ENCODE measurements at regions not wholly inside any gene's neighbourhood (a gene's known extent, or its start where the extent isn't known, plus 50 kb on each side); places are given as distances from the start of the nearest gene placed in this dataset.
"Not testable (repeated sequence)": the region's sequence is repeated elsewhere in the genome, so short reads cannot be mapped to it uniquely, and the experiment has no call there.

- TF ChIP-seq CTCF (IDR thresholded peaks at IDR 0.05) = no peak
- no peak overlapping the region for H3K9ac ChIP-seq (ENCODE audit: low read depth in 2 of 2, low read length in 2 of 2)
- H3K4me3 ChIP-seq = no peak overlapping the region
- intact Hi-C loops (cut with DNase I) = no loop called here
- no peak for DNase-seq
- H3K9me3 ChIP-seq = no peaks in the 10 kb centered on the region
- H3K36me3 ChIP-seq = no peaks in the 10 kb centered on the region
- H3K4me1 ChIP-seq = no peaks in the 10 kb centered on the region
- H3K27me3 ChIP-seq = no peaks in the 10 kb centered on the region
- no peak overlapping the region for H3K27ac ChIP-seq
These were observed 185.0 kb upstream of the GPRIN3 start for GRCh38 chr4:89492581-89493071.

DNA sequence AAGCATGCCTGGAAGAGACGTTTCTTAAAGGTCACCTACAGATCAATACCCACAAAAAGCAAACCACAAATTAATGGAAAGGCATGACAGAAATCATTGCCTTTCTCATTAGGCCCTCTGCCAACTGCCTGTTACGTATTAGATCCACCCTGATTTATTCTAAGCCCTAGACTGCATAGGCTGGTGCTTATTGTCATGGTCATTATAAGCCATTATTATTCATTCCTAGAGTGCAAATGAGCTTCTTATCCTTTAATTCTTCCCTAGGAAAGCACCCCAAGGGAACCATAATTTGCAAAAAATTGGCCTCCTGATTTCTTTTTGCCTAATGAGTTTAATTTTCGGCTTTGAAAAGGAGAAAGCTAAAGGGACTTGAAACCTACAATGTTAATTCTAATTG lies 184.2 kb upstream of the GPRIN3 start:
- no peak for DNase-seq
- H3K9me3 ChIP-seq = no peaks in the 10 kb centered on the region
- H3K9ac ChIP-seq (ENCODE audit: low read depth in 2 of 2, low read length in 2 of 2) = no peak overlapping the region
- H3K27me3 ChIP-seq = no peaks in the 10 kb centered on the region
- H3K4me3 ChIP-seq = no peak overlapping the region
- H3K36me3 ChIP-seq = no peaks in the 10 kb centered on the region
- intact Hi-C loops (cut with DNase I) = no loop called here
- no peak for TF ChIP-seq CTCF (IDR thresholded peaks at IDR 0.05)
- H3K27ac ChIP-seq = no peak overlapping the region
- no peaks in the 10 kb centered on the region for H3K4me1 ChIP-seq

GRCh38 chr4:89489921-89490431 lies 182.4 kb upstream of the GPRIN3 start:
- H3K9me3 ChIP-seq; H3K36me3 ChIP-seq; H3K4me3 ChIP-seq; H3K9ac ChIP-seq (ENCODE audit: low read depth in 2 of 2, low read length in 2 of 2); DNase-seq; H3K27me3 ChIP-seq; H3K27ac ChIP-seq; H3K4me1 ChIP-seq; intact Hi-C loops (cut with DNase I): not testable (repeated sequence)

DNA sequence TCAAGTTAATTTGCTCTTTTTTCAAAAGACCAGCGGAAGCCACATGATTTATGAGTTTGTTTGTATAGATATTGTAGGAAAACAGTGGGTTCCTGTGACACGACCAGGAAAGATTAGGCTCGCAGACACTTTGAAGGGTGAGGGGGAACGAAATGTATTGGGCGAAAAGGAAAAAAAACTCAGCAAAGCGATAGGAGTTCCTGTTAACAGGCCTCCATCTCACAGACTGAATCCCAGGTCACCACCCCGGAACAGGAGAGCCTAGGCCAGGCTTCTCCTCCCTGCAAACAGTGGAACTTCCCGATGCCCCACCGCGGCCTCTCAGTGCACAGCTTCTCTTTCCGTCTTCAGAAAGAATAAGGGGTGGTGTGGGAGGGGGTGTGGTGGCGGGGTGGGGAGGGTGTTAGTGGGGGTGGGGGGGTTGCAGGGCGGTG lies 181.8 kb upstream of the GPRIN3 start:
- Histone ChIP-seq H3K27me3 (no peaks in the 10 kb centered on the region), H3K4me3 (no peak overlapping the region), H3K9me3 (no peaks in the 10 kb centered on the region), H3K36me3 (no peaks in the 10 kb centered on the region), H3K9ac (ENCODE audit: low read depth in 2 of 2, low read length in 2 of 2) (no peak overlapping the region), H3K27ac (no peak overlapping the region), H3K4me1 (no peaks in the 10 kb centered on the region)
- intact Hi-C loops (cut with DNase I) = no loop called here
- TF ChIP-seq CTCF (IDR thresholded peaks at IDR 0.05) = no peak
- no peak for DNase-seq

- Histone ChIP-seq H3K9ac (ENCODE audit: low read depth in 2 of 2, low read length in 2 of 2) (no peak overlapping the region), H3K4me1 (no peaks in the 10 kb centered on the region), H3K36me3 (no peaks in the 10 kb centered on the region), H3K4me3 (no peak overlapping the region), H3K9me3 (no peaks in the 10 kb centered on the region), H3K27ac (no peak overlapping the region), H3K27me3 (no peaks in the 10 kb centered on the region)
- no peak for TF ChIP-seq CTCF (IDR thresholded peaks at IDR 0.05)
- no peak for DNase-seq
- intact Hi-C loops (cut with DNase I) = no loop called here
These were observed 181.1 kb upstream of the GPRIN3 start for GRCh38 chr4:89488736-89489135.

- H3K27me3 ChIP-seq = no peaks in the 10 kb centered on the region
- no peak for DNase-seq
- no peaks in the 10 kb centered on the region for H3K9me3 ChIP-seq
- no peak overlapping the region for H3K9ac ChIP-seq (ENCODE audit: low read depth in 2 of 2, low read length in 2 of 2)
- intact Hi-C loops (cut with DNase I) = no loop called here
- TF ChIP-seq CTCF (IDR thresholded peaks at IDR 0.05) = no peak
- H3K27ac ChIP-seq = no peak overlapping the region
- no peak overlapping the region for H3K4me3 ChIP-seq
- no peaks in the 10 kb centered on the region for H3K4me1 ChIP-seq
- H3K36me3 ChIP-seq = no peaks in the 10 kb centered on the region
These were observed 179.1 kb upstream of the GPRIN3 start for GRCh38 chr4:89486673-89487072.
